HG03432 (cell line): ENCODE measurements at regions not wholly inside any gene's neighbourhood (a gene's known extent, or its start where the extent isn't known, plus 50 kb on each side); places are given as distances from the start of the nearest gene placed in this dataset.
A peak's percentile ranks its signal among the peaks of the same experiment; 100 is the strongest.
"Not testable (repeated sequence)": the region's sequence is repeated elsewhere in the genome, so short reads cannot be mapped to it uniquely, and the experiment has no call there.

ENCODE experiments used
- ATAC-seq: cut with Tn5 transposase; IDR thresholded peaks from one replicate; pipeline ENCODE4 v1.9.1; 2021; ENCODE audit warnings: mild to moderate bottlenecking, moderate library complexity; ENCODE audit not compliant: unreplicated experiment

DNA sequence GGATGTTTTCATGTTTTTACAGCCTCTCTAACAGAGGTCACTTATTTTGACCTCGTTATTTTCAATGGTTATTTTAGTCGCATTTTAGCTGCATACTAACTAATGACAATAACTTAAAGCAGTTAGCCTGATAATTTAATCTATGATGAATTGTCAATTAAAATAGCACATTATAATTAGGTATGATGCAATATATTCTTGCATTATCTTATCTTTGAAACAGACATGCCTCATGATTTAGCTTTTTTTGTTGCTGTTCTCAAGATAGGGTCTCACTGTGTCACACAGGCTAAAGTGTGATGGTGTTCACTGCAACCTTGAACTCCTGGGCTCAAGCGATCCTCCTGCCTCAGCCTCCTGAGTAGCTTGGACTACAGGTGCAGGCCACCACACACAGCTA lies 126.4 kb downstream of the KBTBD2 start:
- no peak for ATAC-seq

DNA sequence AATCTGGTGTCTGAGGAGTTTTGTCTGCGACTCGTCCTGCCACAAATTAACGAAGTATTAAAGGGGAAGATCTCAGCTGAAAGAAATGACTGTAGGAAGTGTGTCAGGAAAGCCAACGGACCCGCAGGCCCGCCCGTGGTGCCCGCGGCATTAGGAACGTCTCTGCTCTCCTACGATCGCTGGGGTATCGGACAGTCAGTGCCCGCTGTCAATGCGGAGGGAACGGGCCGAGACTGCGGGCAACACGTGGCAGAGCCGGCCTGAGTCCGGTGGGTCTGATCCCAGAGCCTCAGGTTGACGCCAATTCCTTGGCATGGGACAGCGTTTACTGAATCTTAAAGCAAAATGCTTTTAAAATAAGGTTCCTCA lies 128.7 kb downstream of the KBTBD2 start:
- no peak for ATAC-seq

DNA sequence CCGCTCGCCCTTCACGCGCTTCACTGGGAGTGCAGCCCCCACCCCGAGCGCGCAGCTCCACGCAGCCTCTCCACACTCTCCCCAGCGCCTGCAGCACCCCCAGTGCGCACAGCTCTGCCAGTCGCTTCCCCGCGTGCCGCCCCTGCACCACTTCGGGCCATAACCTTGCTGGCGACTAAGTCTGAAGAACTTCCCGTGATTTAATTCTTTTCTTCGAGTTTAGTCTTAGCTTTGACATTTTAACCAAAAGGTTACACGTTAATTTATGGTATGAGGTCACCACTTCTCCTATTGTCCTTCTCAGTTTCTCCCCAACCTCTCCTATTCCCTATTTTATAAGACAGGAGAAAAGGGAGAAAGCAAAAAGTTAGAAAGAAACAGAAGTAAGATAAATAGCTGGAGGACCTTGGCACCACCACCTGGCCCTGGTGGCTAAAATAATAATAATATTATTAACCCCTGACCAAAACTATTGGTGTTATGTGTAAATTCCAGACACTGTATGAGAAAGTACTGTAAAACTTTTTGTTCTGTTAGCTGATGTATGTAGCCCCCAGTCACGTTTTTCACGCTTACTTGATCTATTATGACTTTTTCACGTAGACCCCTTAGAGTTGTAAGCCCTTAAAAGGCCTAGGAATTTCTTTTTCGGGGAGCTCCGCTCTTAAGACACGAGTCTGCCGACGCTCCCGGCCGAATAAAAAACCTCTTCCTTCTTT lies 129.2 kb downstream of the KBTBD2 start:
- not testable (repeated sequence) for ATAC-seq

DNA sequence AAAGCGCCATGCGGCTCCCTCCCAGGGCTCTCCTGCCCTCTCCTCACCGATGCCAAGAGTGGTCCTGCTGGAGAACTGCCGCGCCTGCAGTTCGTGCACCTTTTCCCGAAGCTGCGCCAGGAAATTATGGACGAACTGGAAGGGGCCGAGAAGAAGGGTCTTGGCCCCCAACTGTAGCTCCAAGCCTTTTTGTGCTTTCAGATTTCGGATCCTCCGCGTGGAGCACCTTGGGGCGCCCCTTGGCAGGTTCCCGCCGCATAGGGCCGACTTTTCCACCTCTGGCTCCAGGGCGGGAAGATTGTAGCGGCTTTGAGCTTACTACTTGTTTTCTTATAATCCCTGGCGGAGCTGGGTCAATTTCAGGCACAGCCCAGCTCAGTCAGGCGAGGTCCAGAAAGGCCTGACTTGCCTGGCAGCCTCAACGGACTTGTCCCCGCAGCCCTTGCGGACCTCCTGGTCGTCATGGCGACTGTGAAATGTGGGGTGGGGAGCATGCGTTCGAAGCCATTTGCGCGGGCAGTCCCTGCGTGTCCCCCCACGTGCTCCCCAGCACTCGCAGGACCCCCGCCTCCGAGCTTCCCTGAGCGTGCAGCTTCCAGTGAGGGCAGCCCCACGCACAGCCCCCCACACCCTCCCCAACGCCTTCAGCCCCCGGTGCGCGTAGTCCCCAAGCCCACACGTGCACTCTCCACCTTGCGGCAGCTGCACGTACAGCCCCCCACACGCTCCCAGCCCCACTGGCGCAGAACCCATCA lies 129.9 kb downstream of the KBTBD2 start:
- no peak for ATAC-seq

DNA sequence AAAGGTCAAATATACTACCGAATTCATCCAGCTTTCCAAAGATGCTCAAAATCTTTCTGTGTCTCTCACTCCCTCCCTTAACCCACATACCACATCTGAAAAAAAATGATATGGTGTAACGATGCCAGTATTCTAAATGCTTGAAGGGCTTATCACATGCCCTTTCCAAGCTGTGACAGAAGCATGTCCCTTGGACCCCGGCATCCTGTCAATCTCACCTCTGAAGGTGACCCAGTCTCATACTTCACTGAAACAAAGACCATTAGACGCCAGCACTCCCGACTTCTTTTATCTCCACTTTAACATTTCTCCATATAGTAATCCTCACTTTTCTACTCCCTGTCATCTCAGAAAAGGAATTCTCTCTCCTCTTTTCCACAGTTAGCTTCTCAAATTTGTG lies 130.8 kb downstream of the KBTBD2 start:
- not testable (repeated sequence) for ATAC-seq

DNA sequence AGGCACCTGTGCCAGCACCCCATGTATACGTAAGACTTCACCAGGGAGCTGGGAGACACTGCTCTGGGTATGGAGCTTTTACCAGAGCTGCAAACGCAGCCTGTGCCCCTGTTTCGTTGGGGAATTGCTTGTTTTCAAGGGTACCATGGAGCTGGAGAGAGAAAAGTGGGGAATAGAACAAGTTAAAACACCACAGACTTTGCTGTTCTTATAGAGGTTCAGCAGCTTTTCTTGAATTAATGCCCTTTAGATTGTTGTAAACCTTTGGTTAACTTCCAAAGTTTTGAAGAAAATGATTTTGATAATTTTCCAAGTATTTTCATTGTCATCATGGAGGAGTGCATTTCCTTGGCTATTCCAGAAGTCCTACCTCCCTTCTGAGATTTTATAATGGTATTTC lies 131.7 kb downstream of the KBTBD2 start:
- not testable (repeated sequence) for ATAC-seq

DNA sequence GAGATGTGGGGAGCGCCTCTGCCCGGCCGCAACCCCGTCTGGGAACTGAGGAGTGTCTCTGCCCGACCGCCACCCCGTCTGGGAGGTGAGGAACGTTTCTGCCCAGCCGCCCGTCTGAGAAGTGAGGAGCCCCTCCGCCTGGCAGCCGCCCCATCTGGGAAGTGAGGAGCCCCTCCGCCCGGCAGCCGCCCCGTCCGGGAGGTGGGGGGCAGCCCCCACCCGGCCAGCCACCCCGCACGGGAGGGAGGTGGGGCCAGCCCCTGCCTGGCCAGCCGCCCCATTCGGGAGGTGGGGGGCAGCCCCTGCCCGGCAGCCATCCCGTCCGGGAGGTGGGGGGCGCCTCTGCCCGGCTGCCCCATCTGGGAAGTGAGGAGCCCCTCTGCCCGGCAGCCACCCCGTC lies 137.7 kb downstream of the KBTBD2 start:
- not testable (repeated sequence) for ATAC-seq

DNA sequence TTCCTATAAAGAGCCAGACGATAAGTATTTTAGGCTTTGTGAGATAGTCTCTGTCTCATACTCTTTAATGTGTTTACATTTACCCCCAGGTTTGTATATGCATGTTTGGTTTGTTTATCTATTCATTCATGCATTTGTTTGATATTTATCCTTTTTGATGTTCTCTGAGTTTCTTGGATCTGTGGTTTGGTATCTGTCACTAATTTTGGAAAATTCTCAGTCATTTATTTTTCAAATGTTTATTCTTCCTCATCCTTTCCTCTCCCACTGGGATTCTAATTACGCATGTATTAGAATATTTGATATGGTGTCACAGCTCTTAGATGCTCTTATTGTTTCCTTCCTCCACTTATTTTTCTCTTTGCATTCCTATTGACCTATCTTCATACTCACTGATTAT lies 143.2 kb downstream of the KBTBD2 start:
- not testable (repeated sequence) for ATAC-seq

DNA sequence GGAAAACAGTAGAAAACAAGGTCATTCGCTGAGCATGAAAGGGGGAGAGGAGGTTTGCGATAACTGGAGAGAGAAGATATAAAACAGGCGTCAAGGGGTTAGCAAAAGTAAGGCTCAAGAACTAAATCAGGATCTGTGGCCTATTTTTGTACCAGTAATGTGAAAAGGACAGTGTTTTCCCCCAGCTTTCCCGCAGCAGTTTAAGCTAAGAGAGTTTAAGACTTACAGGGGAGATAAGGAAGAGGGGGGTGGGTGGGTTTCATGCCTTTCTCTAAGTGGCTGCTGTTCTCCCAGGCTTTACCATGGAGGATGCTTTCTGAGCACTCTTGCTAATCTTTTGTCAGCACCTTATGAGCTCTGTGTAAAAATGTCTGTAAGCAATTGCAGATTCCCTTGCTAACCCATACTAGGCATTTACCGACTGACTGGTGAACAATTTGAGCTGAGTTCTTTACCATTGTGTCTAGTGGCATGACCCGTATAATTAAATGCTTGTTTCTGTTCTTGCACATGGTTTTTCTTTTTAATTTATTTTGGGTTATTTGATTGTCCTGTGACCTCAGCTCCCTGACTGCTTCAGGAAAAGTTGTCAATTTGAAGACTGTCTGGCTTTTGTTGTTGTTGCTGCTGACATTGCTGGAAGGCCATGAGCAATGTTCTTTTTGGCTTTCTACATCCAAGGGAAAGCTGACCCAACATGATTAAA lies 144.0 kb downstream of the KBTBD2 start:
- ATAC-seq, result not testable (repeated sequence)

DNA sequence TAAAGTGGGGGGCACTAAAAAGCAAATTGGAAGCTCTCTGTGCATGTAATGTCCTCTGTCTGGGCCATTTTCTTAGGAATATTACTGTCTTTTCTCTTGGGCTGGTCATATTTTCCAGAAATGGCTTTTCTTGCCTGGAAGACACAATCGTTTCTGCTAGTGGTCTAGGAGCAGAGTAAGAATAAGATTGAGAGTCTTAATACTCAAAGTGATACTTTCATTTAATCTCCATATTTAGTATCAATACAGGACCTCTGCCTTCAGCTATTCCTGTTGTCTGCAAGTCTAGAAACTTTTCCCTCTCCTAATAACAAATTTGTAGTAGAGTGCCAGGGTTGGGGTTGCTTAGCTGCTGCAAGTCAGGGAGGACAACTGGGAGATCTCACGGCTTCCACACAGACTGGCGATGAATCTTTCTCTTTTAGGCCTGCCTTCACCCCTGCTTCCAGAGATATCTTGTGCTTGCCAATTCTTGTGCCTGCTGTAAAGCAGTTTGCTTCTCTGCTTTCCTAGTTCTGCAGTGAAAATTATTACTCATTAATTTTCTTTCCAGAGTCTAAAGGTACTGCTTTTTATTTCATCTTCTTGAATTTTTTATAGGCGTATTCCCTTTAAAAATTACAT lies 149.6 kb downstream of the KBTBD2 start:
- ATAC-seq, result not testable (repeated sequence)

DNA sequence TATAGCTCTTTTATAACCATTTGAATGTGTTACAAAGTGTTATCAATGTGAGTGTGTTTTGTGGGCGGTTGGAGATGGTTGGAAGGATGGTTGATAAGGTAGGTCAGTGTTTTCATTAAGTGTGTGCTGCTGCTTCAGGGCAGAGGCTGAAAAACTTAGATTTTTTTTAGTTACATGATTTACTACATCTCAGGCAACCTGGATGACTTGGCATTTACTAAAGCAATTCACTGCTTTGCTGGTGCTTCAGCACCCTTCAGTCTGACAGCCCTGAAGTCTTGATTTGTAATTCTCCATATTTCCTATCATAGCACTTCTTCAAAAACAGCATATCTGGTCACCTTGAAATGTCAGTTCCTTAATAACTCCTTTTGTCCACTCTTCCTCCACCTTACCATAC lies 151.8 kb downstream of the KBTBD2 start:
- ATAC-seq, result not testable (repeated sequence)

DNA sequence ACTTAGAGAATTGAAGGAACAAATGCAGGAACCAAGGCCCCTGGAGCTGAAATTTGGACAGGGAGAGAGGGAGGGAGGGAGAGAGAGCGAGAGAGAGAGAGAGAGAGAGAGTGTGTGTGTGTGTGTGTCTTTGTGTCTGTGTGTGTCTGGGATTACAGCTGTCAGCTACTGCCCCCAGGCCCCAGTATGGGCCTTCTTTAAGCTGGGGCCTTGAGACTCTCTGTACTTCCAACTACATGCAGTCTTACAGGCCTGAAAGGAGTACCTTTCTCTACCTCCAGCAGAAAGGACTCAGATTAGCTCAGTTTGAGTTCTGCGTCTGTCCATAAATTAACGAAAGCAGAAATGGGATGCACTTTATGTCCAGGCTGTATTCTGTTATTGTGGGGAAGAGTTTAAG lies 153.2 kb downstream of the KBTBD2 start:
- ATAC-seq, result not testable (repeated sequence)

DNA sequence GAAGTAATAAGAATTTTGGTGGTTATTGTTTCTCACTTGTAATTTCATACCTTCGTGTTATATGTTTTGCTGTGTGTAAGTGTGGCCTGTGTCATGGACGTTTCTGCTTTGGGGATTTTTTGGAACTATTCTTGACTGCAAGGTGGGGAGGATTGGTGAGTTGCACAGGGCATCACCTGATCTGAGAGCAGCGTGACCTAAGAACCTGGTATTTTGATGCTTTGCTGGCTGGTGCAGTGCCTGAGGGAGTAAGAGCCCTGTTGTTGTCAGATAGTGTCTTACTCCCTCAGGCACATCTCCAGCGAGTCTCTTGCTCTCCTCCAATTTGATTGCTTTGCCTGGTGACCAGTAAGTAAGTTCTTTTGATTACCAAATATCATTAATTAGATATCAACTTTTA lies 158.8 kb downstream of the KBTBD2 start:
- not testable (repeated sequence) for ATAC-seq

DNA sequence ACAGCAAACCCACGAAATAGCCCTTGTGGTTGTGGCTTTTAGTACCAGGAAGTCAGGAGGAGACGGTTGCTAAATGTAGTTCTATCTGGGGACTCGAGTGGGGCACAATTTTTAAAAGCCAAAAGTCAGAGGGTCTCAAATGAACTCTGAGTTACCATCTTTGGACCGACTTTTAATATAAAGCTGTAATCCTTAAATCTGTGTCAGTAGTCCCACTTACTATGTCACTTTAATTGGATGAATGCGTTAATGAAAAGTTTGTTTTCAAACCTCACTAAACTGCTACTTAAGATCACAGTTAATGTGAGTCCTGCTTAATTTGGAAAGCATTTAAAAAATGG lies 162.3 kb downstream of the KBTBD2 start:
- not testable (repeated sequence) for ATAC-seq

DNA sequence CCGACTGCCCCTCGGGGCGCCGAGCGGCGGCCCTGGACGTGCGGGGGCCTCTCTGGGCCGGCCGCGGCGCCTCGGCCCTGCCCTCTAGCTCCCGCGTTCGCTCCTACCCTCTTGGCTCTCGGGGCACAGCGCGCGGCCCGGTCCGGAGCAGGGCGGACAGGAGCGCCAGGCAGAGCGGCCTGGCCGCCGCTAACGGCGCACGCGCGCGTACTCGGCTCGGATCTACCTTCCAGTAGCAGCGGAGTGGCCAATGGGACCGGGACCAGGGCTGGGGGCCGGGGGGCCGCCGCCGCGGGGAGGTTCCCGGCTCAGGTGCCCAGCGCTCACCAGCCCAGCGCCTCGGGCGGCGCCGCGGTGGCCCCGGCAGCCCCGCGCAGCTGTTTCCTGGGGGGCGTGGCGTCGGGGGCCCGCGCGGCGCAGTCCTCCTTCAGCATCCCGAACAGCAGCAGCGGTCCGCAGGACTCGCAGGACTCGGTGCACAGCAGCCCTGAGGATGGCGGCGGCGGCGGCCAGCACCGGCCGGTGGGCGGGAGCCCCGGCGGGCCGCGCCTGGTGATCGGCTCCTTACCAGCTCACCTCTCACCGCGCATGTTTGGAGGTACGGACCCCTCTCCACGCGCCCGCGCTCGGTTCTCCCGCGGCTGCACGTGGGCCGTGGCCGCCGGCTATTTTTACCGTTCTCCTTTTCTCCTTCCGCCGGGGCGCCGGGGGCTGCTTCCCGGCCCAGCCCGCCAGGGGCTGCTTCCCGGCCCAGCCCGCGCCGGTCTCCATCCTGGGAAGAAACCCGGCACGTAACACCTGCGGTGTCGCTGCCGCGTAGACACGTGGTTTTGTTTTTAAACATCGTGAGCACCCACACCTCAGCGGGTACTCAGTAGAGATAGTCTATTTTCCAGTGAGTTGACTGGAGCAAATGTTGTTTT lies 162.9 kb downstream of the KBTBD2 start:
- ATAC-seq, result peak; percentile 81

DNA sequence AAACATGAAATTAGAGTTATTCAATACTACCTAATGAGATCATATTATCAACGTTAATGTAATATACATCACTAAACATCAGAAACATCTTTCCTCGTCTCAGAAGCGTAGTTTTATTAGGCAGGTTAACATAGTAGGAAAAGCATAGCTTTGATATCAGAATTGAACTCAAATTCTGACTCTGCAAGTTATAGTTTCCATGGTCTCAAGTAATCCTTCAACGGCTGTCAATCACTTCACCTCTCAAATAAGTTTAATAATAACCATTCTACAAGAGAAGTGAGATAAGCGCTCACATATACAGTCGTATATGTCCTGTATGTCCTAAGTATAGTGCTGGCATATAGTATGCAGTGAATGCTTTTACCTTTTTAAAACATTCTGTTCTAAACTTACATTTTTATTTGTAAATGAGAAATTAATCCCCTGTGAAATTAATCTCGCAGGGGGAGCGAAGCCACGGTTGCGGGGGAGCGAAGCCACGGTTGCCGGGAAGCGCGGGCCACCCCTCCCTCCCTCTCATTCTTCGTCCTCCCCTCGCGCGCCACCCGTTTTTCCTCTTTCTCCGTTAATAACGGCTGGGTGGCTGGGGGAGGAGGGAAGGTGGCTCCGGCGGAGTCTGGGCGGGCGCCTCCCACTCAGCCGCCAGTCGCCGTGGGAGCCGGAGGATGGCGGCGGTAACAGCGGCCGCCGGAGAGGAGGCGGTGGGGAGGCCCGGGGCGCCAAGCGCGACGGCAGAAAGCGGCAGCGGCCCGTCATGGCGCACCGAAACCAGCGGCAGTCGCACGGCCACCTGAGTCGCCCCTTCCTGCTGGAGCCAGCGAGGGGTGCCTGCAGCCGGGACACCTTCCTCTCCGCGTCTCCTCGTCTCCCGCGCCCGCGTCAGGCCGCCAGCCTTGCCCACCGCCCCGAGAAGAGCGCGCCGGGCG lies 163.8 kb downstream of the KBTBD2 start:
- peak; percentile 73 for ATAC-seq

DNA sequence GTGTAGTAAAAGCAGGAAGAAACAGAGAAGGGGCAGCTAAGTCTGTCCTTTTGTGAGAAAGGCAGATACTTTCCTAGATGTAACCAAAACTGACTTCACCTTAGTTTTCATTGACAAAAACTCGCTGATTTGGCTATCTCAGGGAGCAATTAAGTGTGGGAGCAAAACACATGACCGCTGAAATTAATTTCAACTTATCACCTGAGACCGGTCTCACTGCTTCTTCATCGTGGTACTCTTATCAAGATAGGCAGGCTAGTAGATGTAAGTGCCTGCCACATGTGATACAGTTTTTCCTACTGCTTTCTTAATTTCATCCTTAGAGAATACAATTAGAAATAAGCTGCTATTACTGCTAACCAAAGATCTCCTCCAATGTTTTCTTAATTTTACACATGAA lies 168.7 kb downstream of the KBTBD2 start:
- not testable (repeated sequence) for ATAC-seq

DNA sequence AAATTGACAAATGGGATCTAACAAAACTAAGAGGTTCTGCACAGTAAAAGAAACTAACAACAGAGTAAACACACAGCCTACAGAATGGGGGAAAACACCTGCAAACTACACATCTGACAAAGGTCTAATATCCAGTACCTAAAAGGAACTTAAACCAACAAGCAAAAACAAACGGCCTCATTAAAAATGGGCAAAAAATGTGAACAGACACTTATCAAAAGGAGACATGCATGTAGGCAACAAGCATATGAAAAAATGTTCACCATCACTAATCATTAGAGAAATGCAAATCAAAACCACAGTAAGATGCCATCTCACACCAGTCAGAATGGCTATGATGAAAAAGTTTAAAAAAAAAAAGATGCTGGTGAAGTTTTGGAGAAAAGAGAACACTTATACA lies 197.4 kb downstream of the KBTBD2 start:
- no peak for ATAC-seq
